OCI-LY3 (cell line): ENCODE measurements at regions not wholly inside any gene's neighbourhood (a gene's known extent, or its start where the extent isn't known, plus 50 kb on each side); places are given as distances from the start of the nearest gene placed in this dataset.

Experiments used
- H2AFZ ChIP-seq: fragments of 200-600, 300-600 bp; shearing (Covaris generic); 2 replicates; pipeline ENCODE4 v1.6.0; 2014; ENCODE audit warnings: antibody characterized with exemption, low read depth, low read length
- H3K27ac ChIP-seq: fragments of 200-600, 300-600 bp; sonication (generic); 2 replicates; pipeline ENCODE4 v1.5.1; 2014; ENCODE audit warnings: mild to moderate bottlenecking, low read length, moderate library complexity, mixed read lengths
- H3K27me3 ChIP-seq: fragments of 200-600, 300-600 bp; sonication (generic); 2 replicates; pipeline ENCODE4 v1.6.1; 2014; ENCODE audit warnings: low read depth, low read length, mixed read lengths
- H3K36me3 ChIP-seq: fragments of 200-600, 300-600 bp; sonication (generic); replicated peaks from 2 replicates; pipeline ENCODE3; 2014; ENCODE audit warnings: low read depth, low read length, mixed read lengths
- H3K4me1 ChIP-seq: fragments of 300-600, 200-600 bp; sonication (generic); 2 replicates; pipeline ENCODE4 v1.6.1; 2014; ENCODE audit warnings: low read length, mixed read lengths
- H3K4me2 ChIP-seq: fragments of 200-600, 300-600 bp; sonication (generic); 2 replicates; pipeline ENCODE4 v1.6.1; 2014; ENCODE audit warnings: low read length, mixed read lengths
- H3K4me3 ChIP-seq: fragments of 300-600, 200-600 bp; sonication (generic); 2 replicates; pipeline ENCODE4 v1.5.1; 2014; ENCODE audit warnings: antibody characterized with exemption, mild to moderate bottlenecking, low read length, moderate library complexity
- H3K79me2 ChIP-seq: fragments of 300-600, 200-600 bp; shearing (Covaris generic); 2 replicates; pipeline ENCODE4 v1.6.1; 2014; ENCODE audit warnings: mild to moderate bottlenecking, low read length, mixed read lengths
- H3K9ac ChIP-seq: fragments of 300-600, 200-600 bp; shearing (Covaris generic); 2 replicates; pipeline ENCODE4 v1.6.0; 2014; ENCODE audit warnings: mild to moderate bottlenecking, low read length, moderate library complexity
- H3K9me3 ChIP-seq: fragments of 200-600, 300-600 bp; shearing (Covaris generic); 2 replicates; pipeline ENCODE4 v1.6.1; 2014; ENCODE audit warnings: low read length, mixed read lengths; ENCODE audit not compliant: insufficient read depth
- H4K20me1 ChIP-seq: fragments of 200-600, 300-600 bp; sonication (generic); 2 replicates; pipeline ENCODE4 v1.6.1; 2016; ENCODE audit warnings: low read length, mixed read lengths; ENCODE audit not compliant: insufficient read depth
- CTCF ChIP-seq: fragments of 200-600, 300-600 bp; sonication (generic); IDR thresholded peaks from 2 replicates; pipeline ENCODE4 v1.5.1; 2014; ENCODE audit warnings: antibody characterized with exemption, low read length, low read depth
- EZH2phosphoT487 ChIP-seq: fragments of 200-600 bp; shearing (Covaris generic); IDR thresholded peaks from 2 replicates; pipeline ENCODE4 v1.6.1; 2018; ENCODE audit warnings: antibody characterized with exemption, mixed run types, low read depth

- TF ChIP-seq EZH2phosphoT487 (no peak), CTCF (no peak)
- H3K36me3 ChIP-seq: no peaks in the 10 kb centered on the region
Measured at GRCh38 chr10:121058082-121058481, 206.9 kb downstream of the WDR11 start.

GRCh38 chr10:121059351-121059750 is 208.2 kb downstream of the WDR11 start:
- Histone ChIP-seq H3K9ac (no peak overlapping the region), H3K79me2 (no peaks in the 10 kb centered on the region), H3K27me3 (peaks cover 15% of the 10 kb centered on the region; the same call in 1 of the 2 replicates), H2AFZ (no peak overlapping the region), H3K4me1 (0 out of 2 replicates have a peak, but pooled peaks cover 2% of the 10 kb centered on the region), H3K27ac (no peak overlapping the region), H3K36me3 (no peaks in the 10 kb centered on the region), H3K4me2 (no peak overlapping the region), H3K4me3 (no peak overlapping the region), H4K20me1 (no peaks in the 10 kb centered on the region), H3K9me3 (no peaks in the 10 kb centered on the region)
- TF ChIP-seq EZH2phosphoT487: no peak
- TF ChIP-seq CTCF: no peak

More at GRCh38 chr10:121058082-121058481, 206.9 kb downstream of the WDR11 start:
- no peaks in the 10 kb centered on the region for H3K9me3 ChIP-seq
- H4K20me1 ChIP-seq: no peaks in the 10 kb centered on the region
- H3K4me3 ChIP-seq: no peak overlapping the region
- H3K9ac ChIP-seq: no peak overlapping the region
- no peaks in the 10 kb centered on the region for H3K79me2 ChIP-seq
- no peak overlapping the region for H3K27ac ChIP-seq
- H2AFZ ChIP-seq: no peak overlapping the region
- H3K4me2 ChIP-seq: no peak overlapping the region
- 0 out of 2 replicates have a peak, but pooled peaks cover 2% of the 10 kb centered on the region for H3K4me1 ChIP-seq
- H3K27me3 ChIP-seq: peaks cover 18% of the 10 kb centered on the region; the same call in 1 of the 2 replicates

GRCh38 chr10:121062115-121062514 is 211.0 kb downstream of the WDR11 start:
- Histone ChIP-seq H3K4me2 (no peak overlapping the region), H3K27me3 (peaks cover 6% of the 10 kb centered on the region; the same call in 1 of the 2 replicates), H3K9ac (no peak overlapping the region), H3K4me3 (no peak overlapping the region), H3K79me2 (no peaks in the 10 kb centered on the region), H3K36me3 (no peaks in the 10 kb centered on the region), H3K27ac (no peak overlapping the region), H2AFZ (no peak overlapping the region), H4K20me1 (no peaks in the 10 kb centered on the region), H3K4me1 (peaks cover 13% of the 10 kb centered on the region), H3K9me3 (no peaks in the 10 kb centered on the region)
- TF ChIP-seq EZH2phosphoT487 (no peak), CTCF (no peak)

- Histone ChIP-seq H3K36me3 (peaks cover 2% of the 10 kb centered on the region), H3K9ac (no peak overlapping the region), H3K9me3 (no peaks in the 10 kb centered on the region), H3K4me3 (no peak overlapping the region), H3K27me3 (peaks cover 13% of the 10 kb centered on the region; the same call in 1 of the 2 replicates), H3K4me2 (no peak overlapping the region), H3K79me2 (no peaks in the 10 kb centered on the region), H4K20me1 (no peaks in the 10 kb centered on the region), H3K4me1 (peaks cover 17% of the 10 kb centered on the region), H2AFZ (no peak overlapping the region), H3K27ac (no peak overlapping the region)
- no peak for TF ChIP-seq CTCF
- TF ChIP-seq EZH2phosphoT487: no peak
Measured at GRCh38 chr10:121063744-121064143, 212.6 kb downstream of the WDR11 start.
